Kidney (tissue), 13 donors: ENCODE measurements at regions not wholly inside any gene's neighbourhood (a gene's known extent, or its start where the extent isn't known, plus 50 kb on each side); places are given as distances from the start of the nearest gene placed in this dataset.

Experiments used
- DNase-seq, 5 donors: peaks; one replicate each; pipeline ENCODE4 v3.0.0-alpha.2; 2013 to 2020
- FAIRE-seq: peaks from 2 replicates; lab custom pipeline; 2012; peaks lifted over from hg19 to GRCh38; lab: Jason Lieb, UNC
- H3K27ac ChIP-seq, 2 donors: one replicate each; pipeline ENCODE4 v1.7.0; 2013; ENCODE audit warnings: low read depth in 2 of 2, low read length in 2 of 2, inconsistent platforms in 1 of 2
- H3K27me3 ChIP-seq: one replicate; pipeline ENCODE4 v1.7.1; 2013; ENCODE audit warnings: low read length, inconsistent platforms; ENCODE audit not compliant: control insufficient read depth, insufficient read depth
- H3K36me3 ChIP-seq, 3 donors: one replicate each; pipeline versions ENCODE4 v1.7.0 to v1.7.1; 2013; ENCODE audit warnings: low read length in 3 of 3, control low read depth in 1 of 3, inconsistent platforms in 1 of 3; ENCODE audit not compliant: insufficient read depth in 3 of 3, control insufficient read depth in 2 of 3
- H3K4me1 ChIP-seq, 3 donors: one replicate each; pipeline versions ENCODE4 v1.7.0 to v1.7.1; 2013; ENCODE audit warnings: low read length in 3 of 3, inconsistent platforms in 1 of 3, low read depth in 1 of 3; ENCODE audit not compliant: control insufficient read depth in 2 of 3, insufficient read depth in 2 of 3
- H3K4me3 ChIP-seq, 3 donors: one replicate each; pipeline versions ENCODE4 v1.7.0 to v1.8.1; 2013; ENCODE audit warnings: low read length in 3 of 3, control low read depth in 1 of 3, inconsistent platforms in 1 of 3
- H3K9ac ChIP-seq, 3 donors: one replicate each; pipeline versions ENCODE4 v1.7.0 to v1.7.1; 2013; ENCODE audit warnings: low read length in 3 of 3, control low read depth in 1 of 3, inconsistent platforms in 1 of 3
- H3K9me3 ChIP-seq, 3 donors: one replicate each; pipeline versions ENCODE4 v1.7.0 to v1.7.1; 2013; ENCODE audit warnings: low read length in 3 of 3, control low read depth in 1 of 3, inconsistent platforms in 1 of 3; ENCODE audit not compliant: control insufficient read depth in 2 of 3, insufficient read depth in 1 of 3
- CTCF ChIP-seq: IDR thresholded peaks from 3 replicates; pipeline ENCODE4 v1.5.1; 2012; ENCODE audit warnings: mild to moderate bottlenecking, moderate library complexity, borderline replicate concordance; ENCODE audit not compliant: insufficient read depth; ENCODE audit errors: extremely low read depth
- intact Hi-C: fragments of 100-400 bp; cut with DNase I; formaldehyde crosslinking; loops from one replicate; pipeline ENCODE4 v1.11.1; 2022
- donor health status: control.
- donor health status: control.
- donor health status: control.
- donor health status: control.
- donor health status: control.
- donor health status: DM: yes; HTN: yes; CAD: no.
- donor health status: Normal renal cell carcinoma (clear cell type).

GRCh38 chr10:23955456-23956225 lies 253.3 kb upstream of the KIAA1217 start:
- DNase-seq (no peak), FAIRE-seq (no peak)
- H3K27me3 ChIP-seq = no peaks in the 10 kb centered on the region
- no peak overlapping the region for H3K27ac ChIP-seq
- H3K9me3 ChIP-seq = peaks cover 0 to 5% (median 4%) of the 10 kb centered on the region in 3 donors
- H3K36me3 ChIP-seq = no peaks in the 10 kb centered on the region
- no peak overlapping the region for H3K9ac ChIP-seq
- H3K4me1 ChIP-seq = no peaks in the 10 kb centered on the region
- intact Hi-C loops = no loop called here
- no peak for TF ChIP-seq CTCF
- no peak overlapping the region for H3K4me3 ChIP-seq

DNA sequence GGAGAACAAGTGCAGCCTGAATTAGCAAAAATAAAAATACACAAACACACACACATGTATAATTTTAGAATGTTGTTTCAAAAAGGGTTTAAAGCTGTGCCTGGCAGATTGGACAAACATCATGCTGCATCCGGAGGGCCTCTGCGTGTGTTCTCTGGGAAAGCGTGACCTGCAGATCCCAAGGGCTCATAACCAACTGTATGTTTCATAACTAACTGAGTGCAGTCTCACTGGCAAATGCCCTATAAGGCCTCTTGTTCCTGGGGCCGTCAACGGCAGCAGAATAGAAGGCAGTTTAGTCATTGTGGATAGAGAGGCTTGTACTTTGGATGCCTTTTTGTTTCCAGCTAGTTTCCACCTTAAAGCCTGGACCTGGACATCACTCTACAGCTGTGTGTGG lies 243.8 kb upstream of the KIAA1217 start:
- no peak for TF ChIP-seq CTCF
- intact Hi-C loops = no loop called here

DNA sequence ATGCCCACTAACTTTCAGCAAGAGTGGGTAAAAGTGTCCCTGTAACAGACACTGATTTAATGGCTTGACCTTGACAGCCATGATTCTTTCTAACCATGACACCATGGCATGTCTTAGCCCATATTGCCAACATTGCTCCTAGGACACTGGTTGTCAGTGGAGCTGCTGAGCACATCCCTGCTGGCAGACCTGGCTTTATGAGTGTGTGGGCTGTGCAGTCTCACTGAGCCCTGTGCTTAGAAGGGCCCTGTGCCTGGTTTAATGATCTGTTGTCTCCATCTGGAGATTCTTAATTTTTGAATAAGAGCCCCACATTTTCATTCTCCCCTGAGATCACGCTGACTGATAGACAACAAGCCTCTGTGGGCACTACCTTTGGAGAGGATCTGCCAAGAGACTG lies 243.1 kb upstream of the KIAA1217 start:
- no peak for FAIRE-seq
- H3K27ac ChIP-seq = no peak overlapping the region

More for the DNA sequence above, 243.8 kb upstream of the KIAA1217 start:
- Histone ChIP-seq H3K27me3 (no peaks in the 10 kb centered on the region), H3K4me3 (no peak overlapping the region), H3K36me3 (no peaks in the 10 kb centered on the region), H3K4me1 (no peaks in the 10 kb centered on the region), H3K27ac (no peak overlapping the region), H3K9ac (no peak overlapping the region), H3K9me3 (no peaks in the 10 kb centered on the region)
- FAIRE-seq (no peak), DNase-seq (no peak)

More for the DNA sequence above, 243.1 kb upstream of the KIAA1217 start:
- DNase-seq = no peak
- no peaks in the 10 kb centered on the region for H3K36me3 ChIP-seq
- no peaks in the 10 kb centered on the region for H3K27me3 ChIP-seq
- no peaks in the 10 kb centered on the region for H3K9me3 ChIP-seq
- H3K9ac ChIP-seq = no peak overlapping the region
- no peak for TF ChIP-seq CTCF
- intact Hi-C loops = no loop called here
- H3K4me3 ChIP-seq = no peak overlapping the region
- H3K4me1 ChIP-seq = no peaks in the 10 kb centered on the region
